IMR-90 (cell line): ENCODE measurements at regions not wholly inside any gene's neighbourhood (a gene's known extent, or its start where the extent isn't known, plus 50 kb on each side); places are given as distances from the start of the nearest gene placed in this dataset.

Source experiments
- ATAC-seq: fragments of 200-7000 bp; cut with Tn5 transposase; 2 replicates; pipeline ENCODE4 v1.9.1; 2020; ENCODE audit warnings: low read depth, mild to moderate bottlenecking, moderate library complexity
- BruUV-seq: library from RNA; stranded (reverse); fragments of 400-500 nt; replicated peaks from 2 replicates; lab custom pipeline; 2021; lab: Mats Ljungman, UMichigan
- CTCF ChIA-PET: fragments of 300-600 bp; formaldehyde crosslinking; extraction: SDS; loops from one replicate; lab custom pipeline; 2021; ENCODE audit warnings: antibody characterized with exemption; lab: Yijun Ruan, JAX
- POLR2A ChIA-PET: fragments of 300-600 bp; sonication (Branson Sonifier 250); formaldehyde crosslinking; loops from one replicate; lab custom pipeline; 2022; ENCODE audit warnings: antibody characterized with exemption; ENCODE audit not compliant: unreplicated experiment; lab: Charles Lee
- DNase-seq: peaks from one replicate; pipeline ENCODE4 v3.0.0; 2013
- H2AFZ ChIP-seq: replicated peaks from 2 replicates; pipeline ENCODE3; 2013; ENCODE audit warnings: low read length, mild to moderate bottlenecking; ENCODE audit not compliant: poor library complexity
- H2AK5ac ChIP-seq: 2 replicates; pipeline ENCODE4 v1.6.1; 2013; ENCODE audit warnings: low read depth, low read length, inconsistent platforms
- H2AK9ac ChIP-seq: replicated peaks from 2 replicates; pipeline ENCODE3; 2013; ENCODE audit warnings: mild to moderate bottlenecking, low read depth, low read length, moderate library complexity; ENCODE audit not compliant: poor library complexity
- H2BK120ac ChIP-seq: 2 replicates; pipeline ENCODE4 v1.6.1; 2013; ENCODE audit warnings: low read depth, low read length, inconsistent platforms
- H2BK15ac ChIP-seq: 3 replicates; pipeline ENCODE4 v1.6.1; 2013; ENCODE audit warnings: low read depth, low read length, inconsistent platforms
- H2BK20ac ChIP-seq: 2 replicates; pipeline ENCODE4 v1.6.1; 2013; ENCODE audit warnings: low read depth, mild to moderate bottlenecking, inconsistent platforms, low read length, moderate library complexity
- H2BK5ac ChIP-seq: 2 replicates; pipeline ENCODE4 v1.6.1; 2013; ENCODE audit warnings: mild to moderate bottlenecking, low read depth, low read length, inconsistent platforms; ENCODE audit not compliant: poor library complexity, severe bottlenecking
- H3K14ac ChIP-seq: replicated peaks from 2 replicates; pipeline ENCODE4 v1.6.1; 2013; ENCODE audit warnings: low read depth, low read length, inconsistent platforms
- H3K18ac ChIP-seq: 2 replicates; pipeline ENCODE4 v1.6.1; 2013; ENCODE audit warnings: low read depth, low read length, control low read depth
- H3K23ac ChIP-seq: 2 replicates; pipeline ENCODE4 v1.6.1; 2013; ENCODE audit warnings: low read depth, low read length, inconsistent platforms
- H3K27ac ChIP-seq: 2 replicates; pipeline ENCODE4 v1.5.1; 2013; ENCODE audit warnings: mild to moderate bottlenecking, control low read depth, low read length; ENCODE audit not compliant: insufficient read depth
- H3K27me3 ChIP-seq: 2 replicates; pipeline ENCODE4 v1.6.1; 2013; ENCODE audit warnings: low read length; ENCODE audit not compliant: control insufficient read depth, insufficient read depth
- H3K36me3 ChIP-seq: 2 replicates; pipeline ENCODE4 v1.6.1; 2013; ENCODE audit warnings: low read length, mixed read lengths; ENCODE audit not compliant: control insufficient read depth, insufficient read depth
- H3K4ac ChIP-seq: 2 replicates; pipeline ENCODE4 v1.6.1; 2013; ENCODE audit warnings: low read depth, low read length, inconsistent platforms
- H3K4me1 ChIP-seq: 2 replicates; pipeline ENCODE4 v1.6.1; 2013; ENCODE audit warnings: low read length, mixed read lengths; ENCODE audit not compliant: control insufficient read depth, insufficient read depth
- H3K4me2 ChIP-seq: 2 replicates; pipeline ENCODE4 v1.6.1; 2013; ENCODE audit warnings: low read depth, mild to moderate bottlenecking, control low read depth, low read length, moderate library complexity
- H3K4me3 ChIP-seq: 2 replicates; pipeline ENCODE4 v1.5.1; 2013; ENCODE audit warnings: low read depth, mild to moderate bottlenecking, control low read depth, low read length, moderate library complexity; ENCODE audit not compliant: insufficient read depth
- H3K56ac ChIP-seq: 2 replicates; pipeline ENCODE4 v1.6.1; 2013; ENCODE audit warnings: low read length, inconsistent platforms; ENCODE audit not compliant: insufficient read depth; ENCODE audit errors: extremely low read depth
- H3K79me1 ChIP-seq, 2 experiments: 2 replicates each; pipeline ENCODE4 v1.6.1; 2013; ENCODE audit warnings: low read length in 2 of 2, inconsistent platforms in 1 of 2, low read depth in 1 of 2
- H3K9ac ChIP-seq: 2 replicates; pipeline ENCODE4 v1.6.1; 2013; ENCODE audit warnings: low read depth, low read length, control low read depth
- H3K9me1 ChIP-seq: 2 replicates; pipeline ENCODE4 v1.6.1; 2013; ENCODE audit warnings: low read length, inconsistent platforms; ENCODE audit not compliant: insufficient read depth
- H3K9me3 ChIP-seq: 2 replicates; pipeline ENCODE4 v1.6.1; 2013; ENCODE audit warnings: low read length; ENCODE audit not compliant: control insufficient read depth, insufficient read depth
- H4K20me1 ChIP-seq: 2 replicates; pipeline ENCODE4 v1.6.1; 2013; ENCODE audit warnings: low read length, inconsistent platforms; ENCODE audit not compliant: insufficient read depth
- H4K5ac ChIP-seq: 2 replicates; pipeline ENCODE4 v1.6.1; 2013; ENCODE audit warnings: mild to moderate bottlenecking, low read depth, low read length, control low read depth
- H4K8ac ChIP-seq, 2 experiments: 2 replicates each; pipeline ENCODE4 v1.6.1; 2013; ENCODE audit warnings: low read depth in 2 of 2, low read length in 2 of 2, control low read depth in 1 of 2, inconsistent platforms in 1 of 2
- H4K91ac ChIP-seq: 2 replicates; pipeline ENCODE4 v1.6.1; 2013; ENCODE audit warnings: low read depth, low read length, inconsistent platforms; ENCODE audit not compliant: insufficient read depth
- MAFK ChIP-seq: IDR thresholded peaks from 2 replicates; pipeline ENCODE4 v1.6.1; 2012; ENCODE audit warnings: low read depth, low read length, improper control_type of control experiment
- RFX5 ChIP-seq: IDR thresholded peaks from 2 replicates; pipeline ENCODE4 v1.8.0; 2012; ENCODE audit warnings: low read depth, mild to moderate bottlenecking, low read length, moderate library complexity
- USF2 ChIP-seq: fragments of 150-350 bp; IDR thresholded peaks from 2 replicates; pipeline ENCODE4 v1.6.1; 2017; ENCODE audit warnings: mild to moderate bottlenecking, antibody characterized with exemption, low read length, low read depth
- WGBS, 2 experiments: methylation state at CpG; one replicate each; pipeline versions ENCODE4 v1.1.5 to v1.1.7; 2013; ENCODE audit warnings: missing lambda C conversion rate in 2 of 2; ENCODE audit not compliant: insufficient read length in 1 of 2; ENCODE audit errors: extremely low coverage in 2 of 2; 5-methylcytosine and 5-hydroxymethylcytosine counted together
- dilution Hi-C: fragments of 300-500 bp; cut with HindIII; formaldehyde crosslinking; loops from one replicate; pipeline ENCODE4 v1.14.3; 2018; ENCODE audit warnings: low sequenced_read_pairs; ENCODE audit not compliant: unreplicated experiment
- in situ Hi-C: fragments of 300-500 bp; cut with MboI; formaldehyde crosslinking; loops from 3 replicates; pipeline ENCODE4 v1.14.3; 2019; ENCODE audit warnings: low sequenced_read_pairs, inconsistent platforms, mixed read lengths
- intact Hi-C: fragments of 100-400 bp; cut with micrococcal nuclease; formaldehyde crosslinking; loops from 2 replicates; pipeline ENCODE4 v1.10.0; 2022

GRCh38 chr13:74675182-74675581, 541.0 kb upstream of the KLF12 start:
- ChIA-PET CTCF (no interaction called here), POLR2A (no interaction called here)
- Histone ChIP-seq H3K23ac (no peak overlapping the region), H2BK15ac (no peak overlapping the region), H4K20me1 (no peaks in the 10 kb centered on the region), H3K36me3 (no peaks in the 10 kb centered on the region), H3K18ac (no peak overlapping the region), H3K79me1 (no peaks in the 10 kb centered on the region), H3K27ac (no peak overlapping the region), H4K8ac (no peak overlapping the region), H3K4me2 (no peak overlapping the region), H2BK20ac (no peak overlapping the region), H3K4ac (no peak overlapping the region), H3K27me3 (no peaks in the 10 kb centered on the region), H4K5ac (no peak overlapping the region), H3K14ac (no peak overlapping the region), H3K56ac (no peak overlapping the region), H3K4me3 (no peak overlapping the region), H3K4me1 (no peaks in the 10 kb centered on the region), H2BK5ac (no peak overlapping the region), H3K9me1 (no peaks in the 10 kb centered on the region), H2AFZ (no peak overlapping the region), H2BK120ac (no peak overlapping the region), H3K9ac (no peak overlapping the region), H2AK5ac (no peak overlapping the region), H3K9me3 (no peaks in the 10 kb centered on the region), H4K91ac (no peak overlapping the region), H2AK9ac (no peak overlapping the region)
- intact Hi-C loops: no loop called here
- DNase-seq (peak; percentile 28), ATAC-seq (no peak)
- dilution Hi-C loops: no loop called here
- no TSS peak for BruUV-seq
- in situ Hi-C loops: no loop called here
- TF ChIP-seq RFX5 (no peak), USF2 (no peak), MAFK (peak; percentile 48)
- WGBS, 2 experiments: 40% methylated on average over 1 of the region's 5 CpGs; no CpG with 5 or more reads in 1 of the 2 experiments
